ENCODE measurements at regions not wholly inside any gene's neighbourhood (a gene's known extent, or its start where the extent isn't known, plus 50 kb on each side); places are given as distances from the start of the nearest gene placed in this dataset.

DNA sequence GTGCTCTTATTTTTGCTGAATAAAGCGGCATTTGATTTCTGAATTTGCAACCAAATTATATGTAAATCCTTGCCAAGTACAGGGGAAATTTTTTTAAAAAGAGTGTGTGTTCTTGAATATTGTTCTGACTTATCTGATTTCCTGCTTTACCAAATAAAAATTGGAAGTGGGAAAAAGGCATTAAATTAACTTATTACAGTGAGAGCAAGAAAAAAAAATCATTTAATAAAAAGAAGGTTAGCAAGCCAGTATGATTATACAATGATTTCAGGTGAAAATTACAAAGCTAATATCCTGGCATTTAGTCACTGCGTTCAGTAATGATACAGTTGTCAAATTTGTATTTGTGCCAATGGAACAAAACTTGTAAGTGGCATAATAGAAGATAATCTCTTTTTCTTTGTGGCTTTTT is 82.1 kb upstream of the PPARA start:
- no peak overlapping the region for H4K91ac ChIP-seq (ENCODE audit: insufficient read length, low read depth, low read length)
- H4K8ac ChIP-seq (replicated peaks; ENCODE audit: insufficient read length, low read depth, low read length): no peak overlapping the region
- Mint-ChIP-seq H3K27me3 (ENCODE audit: low read depth) (peaks cover 58% of the 10 kb centered on the region), H3K27ac (no peak overlapping the region), H3K36me3 (ENCODE audit: insufficient read depth in 1 of 3, low read depth in 3 of 3) (0 out of 7 replicates have a peak, but pooled peaks cover 0 to 1% (median 0%) of the 10 kb centered on the region in 3 experiments), H3K9me3 (no peaks in the 10 kb centered on the region), H3K4me3 (no peak overlapping the region), H3K4me1 (peaks cover 8 to 10% of the 10 kb centered on the region in 2 experiments)
- H3K23ac ChIP-seq (ENCODE audit: insufficient read length, low read depth, low read length): no peak overlapping the region
- H2AFZ ChIP-seq (ENCODE audit: low read length): no peak overlapping the region
- no peak overlapping the region for H3K4ac ChIP-seq (ENCODE audit: low read depth, low read length)
- no peak overlapping the region for H2BK12ac ChIP-seq (ENCODE audit: insufficient read length, low read depth, low read length)
- H2BK20ac ChIP-seq (ENCODE audit: low read depth, low read length, poor library complexity, severe bottlenecking): no peak overlapping the region
- H3K56ac ChIP-seq (ENCODE audit: insufficient read length, low read depth, low read length): no peak overlapping the region
- no peak overlapping the region for H2BK120ac ChIP-seq (ENCODE audit: low read depth, low read length, poor library complexity, severe bottlenecking)
- H2BK5ac ChIP-seq (ENCODE audit: insufficient read length, low read length): no peak overlapping the region
- DNase-seq: no peak
- no peak overlapping the region for H3K9ac ChIP-seq (ENCODE audit: extremely low read depth, insufficient read length, low read length)
- H2AK5ac ChIP-seq (ENCODE audit: insufficient read length, low read length): no peak overlapping the region
- no peaks in the 10 kb centered on the region for H3K9me3 ChIP-seq (ENCODE audit: control insufficient read depth, low read depth, low read length)
- H3T11ph ChIP-seq (ENCODE audit: low read length): no peak overlapping the region
- no peak overlapping the region for H3K4me2 ChIP-seq (ENCODE audit: insufficient read depth, insufficient read length, low read length)
- H3K4me1 ChIP-seq (ENCODE audit: insufficient read depth, low read length): no peaks in the 10 kb centered on the region
- H4K5ac ChIP-seq (ENCODE audit: insufficient read length, low read depth, low read length): no peak overlapping the region
- no peak overlapping the region for H3K18ac ChIP-seq (ENCODE audit: insufficient read length, low read depth, low read length)
- WGBS (ENCODE audit: extremely low coverage, insufficient read length, low lambda C conversion rate): no CpG with 5 or more reads among the region's 2 CpGs
- H3K14ac ChIP-seq (ENCODE audit: insufficient read depth, low read length): no peak overlapping the region
- peaks cover 2% of the 10 kb centered on the region; the same call in 1 of the 2 replicates for H3K79me2 ChIP-seq (ENCODE audit: insufficient read depth, low read length)
- peaks cover 5% of the 10 kb centered on the region; the same call in 1 of the 2 replicates for H3K27me3 ChIP-seq (ENCODE audit: insufficient read depth, low read length)
- TF ChIP-seq, protein P1, sequence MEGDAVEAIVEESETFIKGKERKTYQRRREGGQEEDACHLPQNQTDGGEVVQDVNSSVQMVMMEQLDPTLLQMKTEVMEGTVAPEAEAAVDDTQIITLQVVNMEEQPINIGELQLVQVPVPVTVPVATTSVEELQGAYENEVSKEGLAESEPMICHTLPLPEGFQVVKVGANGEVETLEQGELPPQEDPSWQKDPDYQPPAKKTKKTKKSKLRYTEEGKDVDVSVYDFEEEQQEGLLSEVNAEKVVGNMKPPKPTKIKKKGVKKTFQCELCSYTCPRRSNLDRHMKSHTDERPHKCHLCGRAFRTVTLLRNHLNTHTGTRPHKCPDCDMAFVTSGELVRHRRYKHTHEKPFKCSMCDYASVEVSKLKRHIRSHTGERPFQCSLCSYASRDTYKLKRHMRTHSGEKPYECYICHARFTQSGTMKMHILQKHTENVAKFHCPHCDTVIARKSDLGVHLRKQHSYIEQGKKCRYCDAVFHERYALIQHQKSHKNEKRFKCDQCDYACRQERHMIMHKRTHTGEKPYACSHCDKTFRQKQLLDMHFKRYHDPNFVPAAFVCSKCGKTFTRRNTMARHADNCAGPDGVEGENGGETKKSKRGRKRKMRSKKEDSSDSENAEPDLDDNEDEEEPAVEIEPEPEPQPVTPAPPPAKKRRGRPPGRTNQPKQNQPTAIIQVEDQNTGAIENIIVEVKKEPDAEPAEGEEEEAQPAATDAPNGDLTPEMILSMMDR (conservative IDR thresholded peaks at IDR 0.05): no peak
- H3K23me2 ChIP-seq (ENCODE audit: insufficient read length, low read depth, low read length, poor library complexity, severe bottlenecking): peaks cover 4% of the 10 kb centered on the region
- H3K27ac ChIP-seq (ENCODE audit: insufficient read length, low read depth, low read length): no peak overlapping the region
- H3K79me1 ChIP-seq (ENCODE audit: insufficient read depth, low read depth, low read length, poor library complexity, severe bottlenecking): no peaks in the 10 kb centered on the region
- H2BK15ac ChIP-seq (ENCODE audit: low read depth, low read length): no peak overlapping the region
- no peaks in the 10 kb centered on the region for H4K20me1 ChIP-seq (ENCODE audit: control insufficient read depth, insufficient read depth, insufficient read length)
